T-cell (primary cell): ENCODE measurements at regions not wholly inside any gene's neighbourhood (a gene's known extent, or its start where the extent isn't known, plus 50 kb on each side); places are given as distances from the start of the nearest gene placed in this dataset.

Source experiments
- ATAC-seq, 4 experiments: fragments of 200-7000 bp in 3 of 4; fragments of 150-1000 bp in 1 of 4; cut with Tn5 transposase; replicated peaks in 1 of 4; 1 replicate in 3 of 4; 2 replicates in 1 of 4; pipeline ENCODE4 v1.10.0; 2021; ENCODE audit warnings: moderate library complexity in 3 of 4, mild to moderate bottlenecking in 2 of 4, moderate number of reproducible peaks in 1 of 4
- CTCF ChIA-PET, 2 donors: fragments of 300-600 bp; sonication (Branson Sonifier 250); formaldehyde crosslinking; loops; one replicate each; lab custom pipeline; 2022; ENCODE audit warnings: antibody characterized with exemption in 2 of 2; lab: Charles Lee
- POLR2A ChIA-PET, 2 donors: fragments of 300-600 bp; sonication (Branson Sonifier 250); formaldehyde crosslinking; loops; one replicate each; lab custom pipeline; 2022; ENCODE audit warnings: antibody characterized with exemption in 2 of 2; lab: Charles Lee
- DNase-seq, 35 experiments: peaks; one replicate each; pipeline versions ENCODE4 v3.0.0 to v3.0.0-alpha.2; 2013 to 2023
- H3K27ac ChIP-seq: one replicate; pipeline ENCODE4 v1.5.1; 2013; ENCODE audit warnings: low read length
- H3K27me3 ChIP-seq, 2 experiments: replicated peaks in 1 of 2; 1 replicate in 1 of 2; 2 replicates in 1 of 2; pipeline versions ENCODE4 v1.6.1 to v1.7.0; 2013; ENCODE audit warnings: low read length in 1 of 2, mixed read lengths in 1 of 2; ENCODE audit not compliant: control insufficient read depth in 2 of 2, insufficient read depth in 2 of 2; ENCODE audit errors: extremely low read depth in 1 of 2
- H3K36me3 ChIP-seq, 2 donors: 1 replicate in 1 of 2; 2 replicates in 1 of 2; pipeline versions ENCODE4 v1.6.1 to v1.7.0; 2013; ENCODE audit warnings: low read length in 1 of 2; ENCODE audit not compliant: control insufficient read depth in 2 of 2, insufficient read depth in 1 of 2; ENCODE audit errors: extremely low read depth in 1 of 2
- H3K4me1 ChIP-seq, 2 experiments: 1 replicate in 1 of 2; 2 replicates in 1 of 2; pipeline versions ENCODE4 v1.6.1 to v1.7.0; 2013; ENCODE audit warnings: low read length in 2 of 2, mixed read lengths in 1 of 2; ENCODE audit not compliant: insufficient read depth in 2 of 2, control insufficient read depth in 1 of 2; ENCODE audit errors: extremely low read depth in 1 of 2
- H3K4me3 ChIP-seq, 2 donors: 1 replicate in 1 of 2; 2 replicates in 1 of 2; pipeline versions ENCODE4 v1.5.1 to v1.7.0; 2013; ENCODE audit warnings: mild to moderate bottlenecking in 2 of 2, low read length in 1 of 2, moderate library complexity in 1 of 2; ENCODE audit not compliant: control insufficient read depth in 1 of 2; ENCODE audit errors: extremely low read depth in 1 of 2
- H3K9me3 ChIP-seq: 2 replicates; pipeline ENCODE4 v1.7.0; 2013
- H3K27ac Mint-ChIP-seq, 2 donors: one replicate each; pipeline ENCODE4 v1.8.0; 2020 to 2021; ENCODE audit warnings: mild to moderate bottlenecking in 2 of 2, mixed read lengths in 2 of 2
- H3K27me3 Mint-ChIP-seq, 2 donors: one replicate each; pipeline ENCODE4 v1.8.0; 2021 to 2022; ENCODE audit warnings: mixed read lengths in 2 of 2
- H3K36me3 Mint-ChIP-seq: one replicate; pipeline ENCODE4 v1.8.0; 2021; ENCODE audit warnings: mixed read lengths
- H3K4me1 Mint-ChIP-seq, 3 donors: one replicate each; pipeline ENCODE4 v1.8.0; 2020 to 2022; ENCODE audit warnings: mixed read lengths in 3 of 3, mild to moderate bottlenecking in 1 of 3
- H3K4me3 Mint-ChIP-seq, 3 donors: one replicate each; pipeline ENCODE4 v1.8.0; 2020 to 2022; ENCODE audit warnings: mild to moderate bottlenecking in 3 of 3, mixed read lengths in 3 of 3, moderate library complexity in 3 of 3
- H3K9me3 Mint-ChIP-seq, 3 donors: one replicate each; pipeline ENCODE4 v1.8.0; 2020 to 2022; ENCODE audit warnings: mixed read lengths in 3 of 3
- WGBS: methylation state at CpG from one replicate; pipeline ENCODE4 v1.1.5; 2013; ENCODE audit warnings: missing lambda C conversion rate; ENCODE audit not compliant: insufficient coverage; 5-methylcytosine and 5-hydroxymethylcytosine counted together

DNA sequence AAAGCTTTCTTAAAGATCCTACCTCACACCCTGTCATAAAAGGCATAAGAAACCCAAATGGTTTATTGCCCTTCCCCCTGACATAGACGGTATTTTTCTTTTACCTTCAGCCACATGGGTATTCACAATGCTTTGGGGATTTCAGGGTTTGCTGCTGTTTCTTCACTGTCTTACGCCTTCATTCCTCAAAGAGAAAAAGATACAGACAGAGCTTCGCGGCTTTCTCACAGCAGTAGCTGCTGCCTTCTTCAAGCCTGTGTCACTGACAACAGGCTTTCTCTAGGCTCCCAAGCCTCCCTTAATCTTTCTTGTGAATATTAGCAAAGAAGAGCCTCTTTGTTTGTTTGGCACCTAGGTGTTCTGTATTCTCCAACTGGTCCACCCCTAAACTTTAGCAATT lies 197.4 kb upstream of the ARID2 start:
- 57% methylated on average over 2 of the region's 4 CpGs for WGBS
- ChIA-PET POLR2A (no interaction called here), CTCF (interaction anchor here in 1 of 2 donors (0.7 kb wide), 1 partner anchor 538 kb away, joined by 6 read pairs; no protein-coding TSS in a partner anchor)
- peaks cover 0 to 12% (median 6%) of the 10 kb centered on the region in 3 donors for H3K9me3 Mint-ChIP-seq
- H3K4me1 Mint-ChIP-seq: no peaks in the 10 kb centered on the region
- Histone ChIP-seq H3K27ac (no peak overlapping the region), H3K4me3 (no peak overlapping the region), H3K9me3 (no peaks in the 10 kb centered on the region), H3K27me3 (no peaks in the 10 kb centered on the region), H3K4me1 (no peaks in the 10 kb centered on the region), H3K36me3 (no peaks in the 10 kb centered on the region)
- no peak for DNase-seq
- no peaks in the 10 kb centered on the region for H3K36me3 Mint-ChIP-seq
- no peak overlapping the region for H3K27ac Mint-ChIP-seq
- no peak for ATAC-seq
- H3K4me3 Mint-ChIP-seq: no peak overlapping the region
- peaks cover 0 to 6% of the 10 kb centered on the region in 2 donors for H3K27me3 Mint-ChIP-seq

DNA sequence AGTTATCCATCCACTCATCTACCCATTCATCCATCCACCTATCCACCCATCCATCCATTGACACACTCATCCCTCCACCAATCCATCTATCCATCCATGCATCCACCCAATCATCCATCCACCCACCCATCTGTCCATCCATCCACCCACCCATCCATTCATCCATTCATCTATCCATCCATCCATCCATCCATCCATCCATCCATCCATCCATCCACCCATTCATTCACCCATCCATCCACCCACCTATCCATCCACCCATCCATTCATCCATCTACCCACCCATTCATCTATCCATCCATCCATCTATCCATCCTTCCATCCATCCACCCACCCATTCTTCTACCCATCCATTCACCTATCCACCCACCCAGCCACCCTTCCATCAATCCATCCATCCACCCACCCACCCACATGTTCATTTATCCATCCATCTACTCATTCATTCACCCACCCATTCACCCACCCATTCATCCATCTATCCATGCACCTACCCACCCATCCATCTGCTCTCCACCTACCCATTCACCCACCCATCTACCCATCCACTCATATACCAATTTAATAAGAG lies 193.8 kb upstream of the ARID2 start:
- Histone ChIP-seq H3K4me1 (no peaks in the 10 kb centered on the region), H3K27me3 (no peaks in the 10 kb centered on the region), H3K9me3 (no peaks in the 10 kb centered on the region), H3K27ac (no peak overlapping the region), H3K36me3 (no peaks in the 10 kb centered on the region), H3K4me3 (no peak overlapping the region)
- ChIA-PET CTCF (no interaction called here), POLR2A (no interaction called here)
- DNase-seq: no peak
- Mint-ChIP-seq H3K36me3 (no peaks in the 10 kb centered on the region), H3K27ac (no peak overlapping the region), H3K4me1 (no peaks in the 10 kb centered on the region), H3K9me3 (no peaks in the 10 kb centered on the region), H3K4me3 (no peak overlapping the region), H3K27me3 (peaks cover 0 to 6% of the 10 kb centered on the region in 2 donors)
- no peak for ATAC-seq

DNA sequence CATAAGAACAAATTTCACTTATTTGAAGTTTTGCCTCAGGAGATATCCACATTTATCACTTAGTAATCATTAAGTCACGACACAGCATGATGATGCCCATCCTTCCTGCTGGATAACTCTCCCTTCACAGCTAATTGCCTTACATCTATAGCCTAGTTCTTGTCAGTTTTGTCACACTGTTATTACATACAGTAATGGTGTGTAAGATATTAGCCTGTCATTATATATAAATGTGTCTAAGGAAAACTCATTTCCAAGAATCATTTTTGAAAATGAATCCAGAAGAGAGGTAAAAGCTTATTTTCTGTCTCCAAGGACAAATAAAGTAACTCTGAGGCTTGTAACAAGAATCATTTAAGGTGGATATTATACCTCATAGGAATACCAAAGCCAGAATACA lies 193.2 kb upstream of the ARID2 start:
- no peaks in the 10 kb centered on the region for H3K36me3 ChIP-seq
- Mint-ChIP-seq H3K4me3 (no peak overlapping the region), H3K27ac (no peak overlapping the region), H3K27me3 (peaks cover 0 to 6% of the 10 kb centered on the region in 2 donors), H3K9me3 (no peaks in the 10 kb centered on the region), H3K36me3 (no peaks in the 10 kb centered on the region), H3K4me1 (no peaks in the 10 kb centered on the region)
- DNase-seq (no peak), ATAC-seq (no peak)
- no peak overlapping the region for H3K4me3 ChIP-seq
- H3K9me3 ChIP-seq: no peaks in the 10 kb centered on the region
- ChIA-PET POLR2A (no interaction called here), CTCF (no interaction called here)
- no peak overlapping the region for H3K27ac ChIP-seq
- H3K27me3 ChIP-seq: no peaks in the 10 kb centered on the region
- WGBS: no CpG with 5 or more reads among the region's 1 CpG
- H3K4me1 ChIP-seq: no peaks in the 10 kb centered on the region

DNA sequence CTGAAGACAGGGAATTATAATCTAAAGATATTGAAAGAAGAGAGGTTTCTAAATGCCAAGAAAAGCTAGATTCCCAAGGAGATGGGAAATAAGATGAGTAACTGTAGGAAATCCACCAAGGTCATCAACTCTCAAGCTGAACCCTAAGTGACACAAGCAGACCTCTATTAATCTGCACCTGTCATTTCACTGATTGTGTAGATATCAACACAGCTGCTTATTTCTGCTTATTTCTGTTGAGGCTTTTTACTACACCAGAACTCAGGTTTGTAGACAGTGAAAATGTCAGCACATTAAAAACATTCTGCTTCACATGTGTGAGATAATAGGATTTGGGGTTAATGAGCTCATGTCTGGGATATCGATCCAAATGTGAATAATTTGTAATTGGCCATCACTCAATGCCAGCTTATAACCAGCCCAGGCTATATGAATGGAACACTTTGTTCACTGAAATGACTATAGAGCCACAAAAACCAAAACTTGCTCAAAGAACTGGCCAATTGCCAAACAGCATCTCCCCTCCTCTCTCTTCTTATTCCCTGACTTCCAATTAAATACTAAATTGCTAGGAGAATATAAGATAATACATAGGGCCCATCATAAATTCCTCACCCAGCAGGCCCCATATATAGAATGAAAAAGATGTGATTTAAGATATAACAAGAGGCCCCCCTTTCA lies 188.7 kb upstream of the ARID2 start:
- ATAC-seq: no peak
- ChIA-PET POLR2A (no interaction called here), CTCF (interaction anchor here (1.0 kb wide), 2 partner anchors 10 to 202 kb away, joined by 3 read pairs; no protein-coding TSS in a partner anchor)
- H3K27me3 Mint-ChIP-seq: peaks cover 0 to 2% of the 10 kb centered on the region in 2 donors
- WGBS: no CpG with 5 or more reads among the region's 1 CpG
- Histone ChIP-seq H3K27ac (no peak overlapping the region), H3K9me3 (no peaks in the 10 kb centered on the region), H3K4me1 (no peaks in the 10 kb centered on the region), H3K36me3 (no peaks in the 10 kb centered on the region), H3K27me3 (no peaks in the 10 kb centered on the region), H3K4me3 (no peak overlapping the region)
- no peak overlapping the region for H3K4me3 Mint-ChIP-seq
- H3K4me1 Mint-ChIP-seq: no peaks in the 10 kb centered on the region
- H3K27ac Mint-ChIP-seq: no peak overlapping the region
- H3K36me3 Mint-ChIP-seq: no peaks in the 10 kb centered on the region
- no peak for DNase-seq
- no peaks in the 10 kb centered on the region for H3K9me3 Mint-ChIP-seq

DNA sequence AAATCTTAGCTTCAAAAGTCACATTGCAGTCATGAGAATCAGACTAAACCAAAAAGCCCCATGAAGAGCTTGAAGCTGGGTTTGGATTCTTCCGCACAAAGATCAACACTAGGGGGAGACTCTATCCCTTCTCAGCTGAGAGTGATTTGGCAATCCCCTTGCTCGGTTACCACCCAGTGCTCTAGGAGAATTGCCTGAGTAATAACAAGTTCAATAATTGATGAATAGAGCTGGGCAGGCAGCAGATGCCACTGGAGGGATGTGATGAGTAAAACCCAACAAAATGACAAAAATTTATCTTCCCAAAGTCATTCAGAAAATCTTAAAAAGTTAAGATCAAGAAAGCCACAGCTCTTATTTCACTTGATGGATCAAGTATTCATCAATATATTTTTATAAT lies 185.6 kb upstream of the ARID2 start:
- Mint-ChIP-seq H3K4me3 (no peak overlapping the region), H3K9me3 (no peaks in the 10 kb centered on the region), H3K36me3 (no peaks in the 10 kb centered on the region), H3K27me3 (peaks cover 0 to 3% of the 10 kb centered on the region in 2 donors), H3K27ac (no peak overlapping the region), H3K4me1 (no peaks in the 10 kb centered on the region)
- ChIA-PET CTCF (interaction anchor here (0.5 to 3.2 kb wide), 30 partner anchors 10 to 290 kb away, joined by 3 to 47 read pairs (median 4); partner anchors contain the start of gene ARID2 (in 1 of the 2)), POLR2A (interaction anchor here (0.5 to 0.6 kb wide), 2 partner anchors 11 to 209 kb away, joined by 3 to 4 read pairs; no protein-coding TSS in a partner anchor)
- Histone ChIP-seq H3K4me1 (no peaks in the 10 kb centered on the region), H3K36me3 (no peaks in the 10 kb centered on the region), H3K9me3 (no peaks in the 10 kb centered on the region), H3K27me3 (peaks cover 0 to 7% of the 10 kb centered on the region in 2 experiments), H3K4me3 (no peak overlapping the region), H3K27ac (no peak overlapping the region)
- ATAC-seq (peak; percentile 58 to 97 (median 76)), DNase-seq (peak in 30 of 35 experiments; percentile 5 to 81 (median 34))
- WGBS: no CpG with 5 or more reads among the region's 2 CpGs

DNA sequence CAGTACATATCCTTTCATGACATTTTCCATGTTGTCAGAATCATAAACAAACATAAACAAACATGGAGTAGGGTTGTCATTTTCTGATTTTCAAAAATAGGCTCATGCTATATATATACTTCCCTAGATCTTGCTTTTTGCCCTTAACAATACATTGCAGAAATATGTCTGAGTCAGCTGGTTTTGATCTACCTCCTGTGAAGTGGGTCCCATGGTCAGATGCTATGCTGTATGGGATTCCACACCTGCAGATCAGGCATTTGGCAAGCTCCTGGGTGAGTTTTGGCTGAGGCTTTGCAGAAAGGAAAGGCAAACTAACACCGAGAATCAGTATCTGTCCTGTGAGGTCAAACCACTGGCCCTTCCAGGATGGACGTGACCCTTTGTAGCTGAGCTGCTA lies 183.0 kb upstream of the ARID2 start:
- ChIA-PET POLR2A (no interaction called here), CTCF (interaction anchor here in 1 of 2 donors (0.6 to 0.8 kb wide), 2 partner anchors 199 to 1812 kb away, joined by 3 to 4 read pairs; no protein-coding TSS in a partner anchor)
- Histone ChIP-seq H3K27ac (no peak overlapping the region), H3K9me3 (no peaks in the 10 kb centered on the region), H3K27me3 (peaks cover 0 to 7% of the 10 kb centered on the region in 2 experiments), H3K36me3 (no peaks in the 10 kb centered on the region), H3K4me1 (no peaks in the 10 kb centered on the region), H3K4me3 (no peak overlapping the region)
- Mint-ChIP-seq H3K36me3 (no peaks in the 10 kb centered on the region), H3K4me3 (no peak overlapping the region), H3K9me3 (no peaks in the 10 kb centered on the region), H3K27ac (no peak overlapping the region), H3K4me1 (no peaks in the 10 kb centered on the region), H3K27me3 (peaks cover 0 to 3% of the 10 kb centered on the region in 2 donors)
- no peak for DNase-seq
- ATAC-seq: no peak
- WGBS: 100% methylated on average over 2 of the region's 2 CpGs
